AG09319 (cell line): ENCODE measurements at regions not wholly inside any gene's neighbourhood (a gene's known extent, or its start where the extent isn't known, plus 50 kb on each side); places are given as distances from the start of the nearest gene placed in this dataset.

Experiments used
- DNase-seq: peaks from one replicate; pipeline ENCODE4 v3.0.0-alpha.2; 2010; ENCODE audit warnings: low read depth; ENCODE audit errors: extremely low read depth
- TF ChIP-seq, protein P1 (sequence below): IDR thresholded peaks from 2 replicates; pipeline ENCODE4 v1.5.1; 2011; ENCODE audit warnings: low read depth, mild to moderate bottlenecking, inconsistent platforms, low read length, moderate library complexity

DNA sequence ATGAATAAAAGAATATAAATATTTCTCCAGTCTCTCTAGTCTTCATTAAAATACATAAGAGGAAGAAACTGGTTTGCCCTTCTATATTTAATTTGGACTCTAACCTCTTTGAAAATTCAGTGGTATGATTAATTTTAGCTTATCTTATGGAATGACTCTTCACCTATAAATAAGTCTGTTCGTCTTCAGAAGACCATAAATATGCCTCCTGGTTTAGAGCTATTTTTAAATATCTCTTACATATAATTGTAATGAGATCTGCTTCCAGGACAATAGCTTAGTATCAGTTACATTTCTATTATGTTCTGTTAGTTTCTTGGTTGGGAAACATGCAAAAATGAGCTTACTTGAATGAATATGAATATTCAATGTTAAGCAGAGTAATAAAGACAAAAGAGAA is 257.5 kb upstream of the HMGA2 start:
- no peak for DNase-seq
- TF ChIP-seq, protein P1, sequence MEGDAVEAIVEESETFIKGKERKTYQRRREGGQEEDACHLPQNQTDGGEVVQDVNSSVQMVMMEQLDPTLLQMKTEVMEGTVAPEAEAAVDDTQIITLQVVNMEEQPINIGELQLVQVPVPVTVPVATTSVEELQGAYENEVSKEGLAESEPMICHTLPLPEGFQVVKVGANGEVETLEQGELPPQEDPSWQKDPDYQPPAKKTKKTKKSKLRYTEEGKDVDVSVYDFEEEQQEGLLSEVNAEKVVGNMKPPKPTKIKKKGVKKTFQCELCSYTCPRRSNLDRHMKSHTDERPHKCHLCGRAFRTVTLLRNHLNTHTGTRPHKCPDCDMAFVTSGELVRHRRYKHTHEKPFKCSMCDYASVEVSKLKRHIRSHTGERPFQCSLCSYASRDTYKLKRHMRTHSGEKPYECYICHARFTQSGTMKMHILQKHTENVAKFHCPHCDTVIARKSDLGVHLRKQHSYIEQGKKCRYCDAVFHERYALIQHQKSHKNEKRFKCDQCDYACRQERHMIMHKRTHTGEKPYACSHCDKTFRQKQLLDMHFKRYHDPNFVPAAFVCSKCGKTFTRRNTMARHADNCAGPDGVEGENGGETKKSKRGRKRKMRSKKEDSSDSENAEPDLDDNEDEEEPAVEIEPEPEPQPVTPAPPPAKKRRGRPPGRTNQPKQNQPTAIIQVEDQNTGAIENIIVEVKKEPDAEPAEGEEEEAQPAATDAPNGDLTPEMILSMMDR = no peak

DNA sequence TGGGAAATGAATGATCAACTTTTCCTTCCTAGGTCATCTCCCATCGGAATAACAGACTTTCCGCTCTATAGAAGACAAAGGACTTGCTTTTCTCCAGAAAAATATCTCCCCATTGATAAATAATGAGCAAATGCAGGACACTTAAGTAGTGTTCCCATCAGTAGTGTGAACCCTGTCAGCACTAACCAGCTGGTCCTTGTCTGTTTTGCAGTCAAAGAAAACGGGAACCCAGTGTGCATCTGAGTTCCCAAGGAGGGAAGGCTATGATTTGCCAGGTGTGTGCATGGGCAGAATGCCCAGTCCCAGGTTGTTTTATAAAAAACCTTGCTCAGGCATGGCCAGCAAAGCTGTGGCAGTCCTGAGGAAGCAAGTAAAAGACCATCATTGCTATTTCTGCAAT is 256.5 kb upstream of the HMGA2 start:
- no peak for DNase-seq
- TF ChIP-seq, protein P1 = no peak

GRCh38 chr12:65568517-65568916 is 255.8 kb upstream of the HMGA2 start:
- no peak for DNase-seq
- TF ChIP-seq, protein P1 = no peak

GRCh38 chr12:65570451-65571130 is 253.7 kb upstream of the HMGA2 start:
- no peak for DNase-seq
- TF ChIP-seq, protein P1 = no peak

GRCh38 chr12:65574867-65575266 is 249.4 kb upstream of the HMGA2 start:
- DNase-seq = no peak
- TF ChIP-seq, protein P1 = no peak

DNA sequence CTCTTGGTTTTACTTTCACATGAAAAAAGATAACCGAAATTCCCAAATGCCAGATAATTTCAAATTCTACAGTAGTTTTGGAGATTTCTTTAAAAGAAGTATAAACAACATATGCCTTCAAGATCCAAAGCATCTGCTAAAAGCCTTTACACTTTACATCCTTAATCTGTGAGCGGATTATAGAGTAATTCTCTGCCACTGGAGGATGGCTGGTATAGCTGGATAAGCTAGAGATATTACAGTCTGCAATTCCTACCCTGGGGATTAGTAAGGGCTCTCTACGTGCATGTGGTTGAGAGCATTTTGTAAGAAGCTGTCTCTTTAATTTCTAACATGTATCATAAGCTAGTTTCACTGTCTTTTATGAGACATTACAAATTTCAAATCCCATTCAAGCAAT is 240.3 kb upstream of the HMGA2 start:
- TF ChIP-seq, protein P1 = no peak

GRCh38 chr12:65585648-65586602 is 238.4 kb upstream of the HMGA2 start:
- TF ChIP-seq, protein P1 = no peak

More for the DNA sequence above, 240.3 kb upstream of the HMGA2 start:
- DNase-seq = no peak

More at GRCh38 chr12:65585648-65586602, 238.4 kb upstream of the HMGA2 start:
- no peak for DNase-seq
